ENCODE measurements at regions not wholly inside any gene's neighbourhood (a gene's known extent, or its start where the extent isn't known, plus 50 kb on each side); places are given as distances from the start of the nearest gene placed in this dataset.
"Not testable (repeated sequence)": the region's sequence is repeated elsewhere in the genome, so short reads cannot be mapped to it uniquely, and the experiment has no call there.

GRCh38 chr12:34226044-34226443, 203.7 kb downstream of the ALG10 start:
- DNase-seq (ENCODE audit: low spot score), result not testable (repeated sequence)

DNA sequence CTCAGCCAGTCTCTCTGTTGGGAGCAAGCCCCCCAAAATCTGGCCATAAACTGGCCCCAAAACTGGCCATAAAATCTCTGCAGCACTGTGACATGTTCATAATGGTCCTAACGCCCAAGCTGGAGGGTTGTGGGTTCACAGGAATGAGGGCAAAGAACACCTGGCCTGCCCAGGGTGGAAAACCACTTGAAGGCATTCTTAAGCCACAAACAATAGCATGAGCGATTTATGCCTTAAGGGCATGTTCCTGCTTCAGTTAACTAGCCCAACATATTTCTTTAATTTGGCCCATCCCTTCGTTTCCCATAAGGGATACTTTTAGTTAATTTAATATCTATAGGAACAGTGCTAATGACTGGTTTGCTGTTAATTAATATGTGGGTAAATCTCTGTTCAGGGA, 205.8 kb downstream of the ALG10 start:
- not testable (repeated sequence) for DNase-seq (ENCODE audit: low spot score)

- not testable (repeated sequence) for DNase-seq (ENCODE audit: low spot score)
Measured at GRCh38 chr12:34229033-34229432, 206.7 kb downstream of the ALG10 start.

DNA sequence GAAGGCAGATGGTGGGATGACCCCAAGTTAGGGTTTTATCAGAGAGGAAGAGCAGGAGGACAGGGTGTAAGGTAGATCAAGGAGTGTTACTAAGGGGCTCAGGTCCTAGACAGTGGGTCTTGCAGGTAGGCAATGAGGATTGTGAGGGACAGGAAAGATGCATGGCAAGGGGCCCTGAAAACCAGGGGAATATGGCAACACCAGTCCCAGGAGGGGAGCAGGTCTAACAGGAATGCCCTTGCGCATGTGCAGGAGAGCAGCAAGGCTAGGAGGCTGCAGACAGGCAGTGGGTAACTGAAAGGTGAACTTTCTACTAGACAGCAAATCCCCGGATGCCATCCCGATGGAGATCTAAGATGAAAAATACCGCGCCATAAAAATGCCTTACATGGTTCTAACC, 211.3 kb downstream of the ALG10 start:
- DNase-seq (ENCODE audit: low spot score), result no peak

DNA sequence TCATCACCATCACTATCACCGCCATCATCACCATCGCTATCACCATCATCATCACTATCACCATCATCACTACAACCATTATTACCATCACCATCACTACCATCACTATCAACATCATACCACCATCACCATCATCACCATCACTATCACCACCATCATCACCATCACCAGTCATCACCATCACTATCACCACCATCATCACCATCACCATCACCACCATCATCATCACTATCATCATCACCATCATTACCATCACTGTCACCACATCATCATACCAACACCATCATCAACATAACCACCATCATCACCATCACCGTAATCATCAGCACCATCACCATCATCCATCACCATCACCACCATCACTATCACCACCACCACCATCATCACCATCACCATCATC, 213.8 kb downstream of the ALG10 start:
- DNase-seq (ENCODE audit: low spot score), result no peak

DNA sequence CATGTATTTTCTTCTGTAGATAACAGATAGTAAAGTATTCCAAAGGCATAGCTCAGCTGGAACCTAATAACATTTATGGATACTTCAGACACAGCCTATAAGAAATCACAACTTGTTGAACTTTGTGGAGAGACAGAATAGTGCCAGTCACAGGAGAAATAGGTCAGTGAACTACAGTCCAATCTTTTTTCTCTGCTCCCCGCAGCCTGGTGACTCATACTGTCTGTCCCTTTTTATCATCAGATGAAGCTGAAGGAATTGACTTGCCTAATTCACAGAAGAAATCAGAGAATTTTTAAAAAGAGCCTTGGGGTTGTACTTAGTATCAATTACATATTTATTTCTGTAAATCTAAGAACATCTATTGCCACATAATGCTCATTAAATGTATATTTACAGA, 222.3 kb downstream of the ALG10 start:
- DNase-seq (ENCODE audit: low spot score), result no peak

DNA sequence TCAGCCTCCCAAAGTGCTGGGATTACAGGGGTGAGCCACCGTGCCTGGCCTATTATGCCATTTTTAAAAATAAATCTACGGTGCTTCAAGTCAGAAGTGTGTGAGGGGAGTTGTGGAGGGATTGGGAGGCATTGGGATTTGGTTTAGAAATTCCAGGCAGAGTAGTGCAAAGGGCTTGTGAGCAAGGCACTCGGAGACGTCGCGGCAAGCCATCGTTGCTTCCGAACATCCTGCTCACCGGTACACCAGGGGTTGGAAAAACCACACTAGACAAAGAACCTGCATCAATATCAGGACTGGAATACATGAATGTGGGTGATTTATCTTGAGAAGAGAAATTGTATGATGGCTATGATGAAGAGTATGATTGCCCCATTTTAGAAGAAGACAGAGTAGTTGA, 227.0 kb downstream of the ALG10 start:
- DNase-seq (ENCODE audit: low spot score), result no peak

DNA sequence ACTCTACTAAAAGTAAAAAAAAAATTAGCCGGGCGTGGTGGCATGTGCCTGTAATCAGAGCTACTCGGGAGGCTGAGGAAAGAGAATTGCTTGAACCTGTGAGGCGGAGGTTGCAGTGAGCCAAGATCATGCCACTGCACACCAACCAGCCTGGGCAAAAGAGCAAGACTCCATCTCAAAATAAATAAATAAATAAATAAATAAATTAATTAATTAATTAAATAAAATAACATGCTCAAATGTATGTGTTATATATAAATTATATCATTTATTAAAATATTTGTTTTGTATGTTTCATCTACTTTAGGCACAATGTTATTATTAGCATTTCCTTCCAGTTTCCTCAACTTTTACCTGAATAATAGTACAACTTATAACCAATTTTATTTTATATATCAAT, 229.6 kb downstream of the ALG10 start:
- not testable (repeated sequence) for DNase-seq (ENCODE audit: low spot score)

GRCh38 chr12:34253674-34254073, 231.4 kb downstream of the ALG10 start:
- no peak for DNase-seq (ENCODE audit: low spot score)

- no peak for DNase-seq (ENCODE audit: low spot score)
Measured at GRCh38 chr12:34257093-34257492, 234.8 kb downstream of the ALG10 start.

DNA sequence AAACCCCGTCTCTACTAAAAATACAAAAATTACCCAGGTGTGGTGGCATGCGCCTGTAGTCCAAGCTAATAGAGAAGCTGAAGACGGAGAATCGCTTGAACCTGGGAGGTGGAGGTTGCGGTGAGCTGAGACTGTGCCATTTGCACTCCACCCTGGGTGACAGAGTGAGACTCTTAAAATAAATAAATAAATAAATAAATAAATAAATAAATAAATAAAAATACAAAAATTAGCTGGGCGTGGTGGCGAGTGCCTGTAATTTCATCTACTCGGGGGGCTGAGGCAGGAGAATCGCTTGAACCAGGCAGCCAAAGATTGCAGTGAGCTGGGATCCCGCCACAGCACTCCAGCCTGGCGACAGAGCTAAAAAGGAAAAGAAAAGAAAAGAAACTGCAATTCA, 239.8 kb downstream of the ALG10 start:
- DNase-seq (ENCODE audit: low spot score), result not testable (repeated sequence)

DNA sequence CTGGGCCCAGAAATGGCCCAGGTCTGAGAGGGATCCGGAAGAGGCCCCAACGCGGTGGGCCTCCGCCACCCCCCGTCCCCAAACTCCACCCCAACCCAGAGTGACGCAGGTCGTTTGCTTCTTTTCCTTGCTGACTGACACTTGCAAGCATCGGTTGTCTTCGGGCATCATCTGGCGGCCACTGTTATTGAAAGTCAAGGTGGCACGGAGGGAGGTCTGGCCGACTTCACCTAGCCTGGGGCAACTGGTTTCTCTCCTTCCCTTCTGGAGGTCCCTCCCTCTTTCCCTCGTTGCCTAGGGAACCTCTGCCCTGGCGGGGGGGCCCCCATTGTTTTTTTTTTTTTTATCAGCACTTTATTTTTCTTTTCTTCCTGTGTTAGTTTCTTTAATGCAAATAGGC, 241.8 kb downstream of the ALG10 start:
- no peak for DNase-seq (ENCODE audit: low spot score)

- DNase-seq (ENCODE audit: low spot score), result not testable (repeated sequence)
Measured at GRCh38 chr12:34273703-34274102, 251.4 kb downstream of the ALG10 start.

DNA sequence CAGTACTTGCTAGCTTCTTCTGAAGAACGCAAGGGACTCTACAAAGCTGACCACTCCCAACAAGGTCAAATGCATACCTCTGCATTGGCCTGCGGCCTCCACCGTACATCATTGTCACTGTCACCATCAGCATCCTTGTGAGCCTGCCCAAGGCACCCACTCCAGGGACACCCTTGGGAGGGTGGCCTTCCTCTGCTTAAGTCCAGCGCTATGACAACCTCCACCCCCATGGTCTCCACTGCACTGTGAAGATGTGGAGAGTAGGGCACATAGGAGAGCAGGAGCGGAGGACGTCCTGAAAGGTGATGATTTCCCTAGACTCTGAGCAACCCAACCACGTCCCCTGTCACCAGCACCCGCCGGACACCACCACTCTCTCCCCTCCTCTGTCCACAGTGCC, 252.8 kb downstream of the ALG10 start:
- DNase-seq (ENCODE audit: low spot score), result no peak

- no peak for DNase-seq (ENCODE audit: low spot score)
Measured at GRCh38 chr12:34286483-34286882, 264.2 kb downstream of the ALG10 start.

DNA sequence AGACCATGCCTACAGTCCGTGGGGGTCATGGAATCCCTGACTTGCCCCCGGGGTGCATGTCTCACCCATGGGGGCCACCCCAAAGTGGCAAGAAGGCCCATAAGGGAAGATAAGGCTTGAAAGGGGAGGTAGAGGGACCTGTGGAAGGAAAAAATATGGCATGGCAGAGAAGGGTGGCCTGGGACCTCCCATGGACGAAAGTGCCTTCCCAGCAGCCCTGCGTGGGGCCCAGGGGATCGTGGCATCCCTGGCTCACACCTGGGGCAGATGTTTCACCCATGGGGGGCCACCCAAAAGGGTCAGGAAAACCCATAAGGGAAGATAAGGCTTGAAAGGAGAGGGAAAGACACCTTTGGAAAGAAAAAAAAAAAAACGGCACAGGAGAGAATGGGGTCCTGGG, 264.6 kb downstream of the ALG10 start:
- DNase-seq (ENCODE audit: low spot score), result no peak

DNA sequence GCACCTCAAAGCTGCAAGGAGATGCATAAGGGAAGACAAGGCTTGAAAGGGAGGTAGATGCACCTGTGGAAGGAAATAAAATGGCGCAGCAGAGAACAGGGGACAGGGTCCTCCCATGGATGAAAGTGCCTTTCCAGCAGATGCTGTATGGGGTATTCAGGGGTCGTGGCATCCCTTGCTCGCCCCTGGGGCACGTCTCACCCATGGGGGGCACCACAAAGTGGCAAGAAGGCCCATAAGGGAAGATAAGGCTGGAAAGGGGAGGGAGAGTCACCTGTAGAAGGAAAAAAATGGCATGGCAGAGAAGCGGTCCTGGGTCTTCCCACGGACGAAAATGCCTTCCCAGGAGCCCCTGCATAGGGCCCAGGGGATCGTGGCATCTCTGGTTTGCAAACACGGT, 265.1 kb downstream of the ALG10 start:
- no peak for DNase-seq (ENCODE audit: low spot score)

GRCh38 chr12:34287986-34288962, 266.0 kb downstream of the ALG10 start:
- DNase-seq (ENCODE audit: low spot score), result no peak

DNA sequence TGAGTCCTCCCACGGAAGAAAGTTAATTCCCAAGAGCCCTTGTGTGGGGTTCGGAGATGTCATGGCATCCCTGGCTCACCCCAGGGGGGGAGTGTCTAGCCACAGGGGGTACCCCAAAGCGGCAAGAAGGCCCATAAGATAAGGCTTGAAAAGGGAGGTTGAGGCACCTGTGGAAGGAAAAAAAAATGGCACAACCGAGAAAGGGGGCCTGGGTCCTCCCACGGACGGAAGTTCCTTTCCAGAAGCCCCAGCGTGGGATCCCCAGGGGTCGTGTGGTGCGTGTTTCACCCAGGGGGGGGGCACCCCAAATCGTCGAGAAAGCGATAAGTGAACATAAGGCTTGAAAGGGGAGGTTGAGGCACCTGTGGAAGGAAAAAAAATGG, 266.7 kb downstream of the ALG10 start:
- no peak for DNase-seq (ENCODE audit: low spot score)

DNA sequence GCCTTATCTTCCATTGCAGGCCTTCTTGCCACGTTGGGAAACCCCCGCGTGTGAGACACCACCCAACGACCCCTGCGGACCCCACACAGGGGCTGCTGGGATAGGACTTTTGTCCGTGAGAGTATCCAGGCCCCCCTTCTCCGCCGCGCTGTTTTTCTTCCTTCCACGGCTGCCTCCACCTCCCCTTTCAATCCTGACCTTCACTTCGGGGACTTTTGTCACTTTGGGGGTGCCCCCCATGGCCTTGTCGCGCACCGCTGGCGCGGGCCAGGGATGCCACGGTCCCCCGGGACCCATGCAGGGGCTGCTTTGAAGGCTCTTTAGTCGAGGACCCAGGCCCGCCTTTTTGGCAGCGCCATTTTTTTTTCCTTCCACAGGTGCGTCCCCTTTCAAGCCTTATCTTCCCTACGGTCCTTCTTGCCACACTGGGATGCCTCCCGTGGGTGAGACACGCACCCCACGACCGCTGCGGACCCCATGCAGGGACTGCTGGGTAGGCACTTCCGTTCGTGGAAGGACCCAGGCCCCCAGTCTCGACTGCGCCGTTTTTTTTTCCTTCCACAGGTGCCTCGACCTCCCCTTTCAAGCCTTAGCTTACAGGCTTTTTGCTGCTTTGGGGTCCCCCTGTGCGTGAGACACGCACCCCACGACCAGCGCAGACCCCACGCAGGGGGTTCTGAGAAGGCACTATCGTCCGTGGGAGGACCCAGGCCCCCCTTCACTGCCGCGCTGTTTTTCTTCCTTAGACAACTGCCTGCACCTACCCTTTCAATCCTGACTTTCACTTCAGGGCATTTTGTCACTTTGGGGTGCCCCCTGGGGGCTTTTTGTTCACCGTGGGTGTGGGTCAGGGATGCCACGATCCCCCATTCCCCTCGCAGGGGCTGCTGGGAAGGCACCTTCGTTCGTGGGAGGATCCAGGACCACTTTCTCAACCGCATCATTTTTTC, 267.4 kb downstream of the ALG10 start:
- no peak for DNase-seq (ENCODE audit: low spot score)

GRCh38 chr12:34290381-34290995, 268.2 kb downstream of the ALG10 start:
- no peak for DNase-seq (ENCODE audit: low spot score)

DNA sequence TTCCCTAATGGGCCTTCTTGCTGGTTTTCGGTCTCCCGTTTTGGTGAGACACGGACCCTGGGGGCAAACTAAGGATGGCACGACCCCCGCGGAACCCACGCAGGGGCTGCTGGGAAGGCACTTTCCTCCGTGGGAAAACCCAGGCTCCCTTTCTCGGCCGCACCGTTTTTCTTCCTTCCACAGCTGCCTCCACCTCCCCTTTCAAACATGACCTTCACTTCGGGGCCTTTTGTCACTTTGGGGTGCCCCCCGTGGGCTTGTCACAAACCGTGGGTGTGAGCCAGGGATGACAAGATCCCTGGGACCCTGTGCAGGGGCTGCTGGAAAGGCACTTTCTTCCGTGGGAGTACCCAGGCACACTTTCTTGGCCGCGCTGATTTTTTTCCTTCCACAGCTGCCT, 268.7 kb downstream of the ALG10 start:
- no peak for DNase-seq (ENCODE audit: low spot score)

Data from CD4-positive, alpha-beta T cell treated with Interleukin-6 at 100 ng/mL for 8 hours (primary cell).